ENCODE measurements at regions not wholly inside any gene's neighbourhood (a gene's known extent, or its start where the extent isn't known, plus 50 kb on each side); places are given as distances from the start of the nearest gene placed in this dataset.

DNA sequence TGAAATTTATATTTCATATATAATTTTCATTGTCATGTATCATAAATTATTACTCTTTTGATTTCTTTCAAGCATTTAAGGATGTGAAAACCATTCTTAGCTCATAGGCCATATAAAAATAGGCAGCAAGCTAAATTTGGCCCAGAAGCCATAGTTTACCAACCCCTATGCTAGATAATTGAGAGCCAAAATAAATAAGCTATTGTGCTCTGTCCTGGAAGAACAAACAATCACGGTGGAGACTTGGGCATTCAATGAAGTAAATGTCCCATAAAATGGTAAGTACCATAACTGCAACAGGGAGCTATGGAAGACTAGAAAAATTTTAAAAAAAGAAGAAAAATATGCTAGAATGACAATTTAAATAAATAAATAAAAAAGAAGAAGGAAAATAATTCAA lies 60.9 kb upstream of the PACRGL start:
- no peak for ATAC-seq (ENCODE audit: low FRiP score in 2 of 2)
- no peak overlapping the region for H3K27ac ChIP-seq
- TF ChIP-seq, protein P1, sequence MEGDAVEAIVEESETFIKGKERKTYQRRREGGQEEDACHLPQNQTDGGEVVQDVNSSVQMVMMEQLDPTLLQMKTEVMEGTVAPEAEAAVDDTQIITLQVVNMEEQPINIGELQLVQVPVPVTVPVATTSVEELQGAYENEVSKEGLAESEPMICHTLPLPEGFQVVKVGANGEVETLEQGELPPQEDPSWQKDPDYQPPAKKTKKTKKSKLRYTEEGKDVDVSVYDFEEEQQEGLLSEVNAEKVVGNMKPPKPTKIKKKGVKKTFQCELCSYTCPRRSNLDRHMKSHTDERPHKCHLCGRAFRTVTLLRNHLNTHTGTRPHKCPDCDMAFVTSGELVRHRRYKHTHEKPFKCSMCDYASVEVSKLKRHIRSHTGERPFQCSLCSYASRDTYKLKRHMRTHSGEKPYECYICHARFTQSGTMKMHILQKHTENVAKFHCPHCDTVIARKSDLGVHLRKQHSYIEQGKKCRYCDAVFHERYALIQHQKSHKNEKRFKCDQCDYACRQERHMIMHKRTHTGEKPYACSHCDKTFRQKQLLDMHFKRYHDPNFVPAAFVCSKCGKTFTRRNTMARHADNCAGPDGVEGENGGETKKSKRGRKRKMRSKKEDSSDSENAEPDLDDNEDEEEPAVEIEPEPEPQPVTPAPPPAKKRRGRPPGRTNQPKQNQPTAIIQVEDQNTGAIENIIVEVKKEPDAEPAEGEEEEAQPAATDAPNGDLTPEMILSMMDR (IDR thresholded peaks at IDR 0.05), result no peak
- no peak for TF ChIP-seq POLR2AphosphoS5 (IDR thresholded peaks at IDR 0.05)
- TF ChIP-seq EP300 (IDR thresholded peaks at IDR 0.05), result no peak
- TF ChIP-seq POLR2A (IDR thresholded peaks at IDR 0.05), result no peak

DNA sequence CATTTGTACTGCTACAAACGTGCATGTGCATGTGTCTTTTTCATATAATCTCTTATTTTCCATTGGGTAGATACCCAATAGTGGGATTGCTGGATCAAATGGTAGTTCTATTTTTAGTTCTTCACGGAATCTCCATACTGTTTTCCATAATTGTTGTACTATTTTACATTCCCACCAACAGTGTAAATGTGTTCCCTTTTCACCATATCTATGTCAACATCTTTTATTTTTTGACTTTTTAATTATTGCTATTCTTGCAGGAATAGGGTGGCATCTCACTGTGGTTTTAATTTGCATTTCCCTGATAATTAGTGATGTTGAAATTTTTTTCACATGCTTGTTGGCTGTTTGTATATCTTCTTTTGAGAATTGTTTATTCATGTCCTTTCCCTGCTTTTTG lies 59.3 kb upstream of the PACRGL start:
- Histone ChIP-seq H3K4me1 (no peaks in the 10 kb centered on the region), H3K36me3 (no peaks in the 10 kb centered on the region), H3K9me3 (no peaks in the 10 kb centered on the region), H3K27me3 (no peaks in the 10 kb centered on the region), H3K4me3 (no peak overlapping the region), H3K27ac (no peak overlapping the region)
- TF ChIP-seq EP300 (IDR thresholded peaks at IDR 0.05) (no peak), POLR2A (IDR thresholded peaks at IDR 0.05) (no peak), POLR2AphosphoS5 (IDR thresholded peaks at IDR 0.05) (no peak)
- TF ChIP-seq, protein P1 (IDR thresholded peaks at IDR 0.05), result no peak
- DNase-seq, result no peak
- no peak for ATAC-seq (ENCODE audit: low FRiP score in 2 of 2)
- 67 to 76% methylated on average over 2 of the region's 2 CpGs for WGBS, 2 donors

More for the DNA sequence above, 60.9 kb upstream of the PACRGL start:
- H3K36me3 ChIP-seq, result no peaks in the 10 kb centered on the region
- no peak for DNase-seq
- WGBS, 2 donors, result 35 to 55% methylated on average over 1 of the region's 1 CpG
- H3K27me3 ChIP-seq, result no peaks in the 10 kb centered on the region
- H3K9me3 ChIP-seq, result no peaks in the 10 kb centered on the region
- no peaks in the 10 kb centered on the region for H3K4me1 ChIP-seq
- no peak overlapping the region for H3K4me3 ChIP-seq

DNA sequence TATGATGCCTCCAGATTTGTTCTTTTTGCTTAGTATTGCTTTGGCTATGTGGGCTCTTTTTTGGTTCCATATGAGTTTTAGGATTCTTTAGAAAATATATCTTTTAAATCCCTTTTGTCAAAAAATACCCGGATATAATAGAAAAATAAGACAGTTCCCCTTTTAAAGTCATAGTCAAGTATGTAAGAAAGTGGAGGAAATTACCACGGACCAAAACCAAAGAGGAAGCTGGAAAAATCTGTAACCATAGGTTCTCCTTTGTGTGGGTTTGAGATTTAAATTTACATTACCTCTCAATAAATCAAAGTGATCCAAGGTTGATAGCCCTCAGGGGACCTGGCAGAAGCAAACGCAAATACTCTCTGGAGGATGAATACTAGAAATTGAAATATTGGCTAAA lies 58.3 kb upstream of the PACRGL start:
- TF ChIP-seq EP300 (IDR thresholded peaks at IDR 0.05) (no peak), POLR2AphosphoS5 (IDR thresholded peaks at IDR 0.05) (no peak), POLR2A (IDR thresholded peaks at IDR 0.05) (no peak)
- TF ChIP-seq, protein P1 (IDR thresholded peaks at IDR 0.05), result no peak

DNA sequence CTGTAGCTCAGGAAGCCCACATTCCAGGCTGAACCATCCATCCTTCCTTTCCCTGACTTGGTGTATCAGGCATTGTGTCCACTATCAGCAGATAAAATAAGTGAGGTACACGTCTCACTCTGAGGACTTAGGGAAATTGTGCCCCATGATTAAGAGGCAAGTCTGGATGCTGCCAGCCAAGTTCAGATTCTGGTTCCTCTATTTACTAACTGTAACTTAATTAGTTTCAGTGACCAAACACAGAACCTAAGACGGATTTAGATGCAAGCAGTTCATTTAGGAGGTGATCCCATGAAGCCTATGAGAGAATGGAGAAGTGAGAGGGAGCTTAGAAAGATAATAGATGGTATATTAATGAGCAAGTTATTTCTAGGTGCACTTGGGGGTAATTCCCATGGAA lies 56.6 kb upstream of the PACRGL start:
- no peaks in the 10 kb centered on the region for H3K4me1 ChIP-seq
- H3K36me3 ChIP-seq, result no peaks in the 10 kb centered on the region
- H3K27ac ChIP-seq, result no peak overlapping the region
- H3K9me3 ChIP-seq, result no peaks in the 10 kb centered on the region
- WGBS, 2 donors, result 61 to 76% methylated on average over 2 of the region's 2 CpGs
- H3K27me3 ChIP-seq, result no peaks in the 10 kb centered on the region
- DNase-seq (no peak), ATAC-seq (ENCODE audit: low FRiP score in 2 of 2) (no peak)
- TF ChIP-seq, protein P1 (IDR thresholded peaks at IDR 0.05), result no peak
- no peak for TF ChIP-seq EP300 (IDR thresholded peaks at IDR 0.05)
- no peak for TF ChIP-seq POLR2AphosphoS5 (IDR thresholded peaks at IDR 0.05)
- no peak for TF ChIP-seq POLR2A (IDR thresholded peaks at IDR 0.05)
- H3K4me3 ChIP-seq, result no peak overlapping the region

More for the DNA sequence above, 58.3 kb upstream of the PACRGL start:
- Histone ChIP-seq H3K9me3 (no peaks in the 10 kb centered on the region), H3K36me3 (no peaks in the 10 kb centered on the region), H3K4me3 (no peak overlapping the region), H3K27ac (no peak overlapping the region), H3K27me3 (no peaks in the 10 kb centered on the region), H3K4me1 (no peaks in the 10 kb centered on the region)
- WGBS, 2 donors, result 52 to 56% methylated on average over 3 of the region's 3 CpGs
- DNase-seq, result no peak
- ATAC-seq (ENCODE audit: low FRiP score in 2 of 2), result no peak

DNA sequence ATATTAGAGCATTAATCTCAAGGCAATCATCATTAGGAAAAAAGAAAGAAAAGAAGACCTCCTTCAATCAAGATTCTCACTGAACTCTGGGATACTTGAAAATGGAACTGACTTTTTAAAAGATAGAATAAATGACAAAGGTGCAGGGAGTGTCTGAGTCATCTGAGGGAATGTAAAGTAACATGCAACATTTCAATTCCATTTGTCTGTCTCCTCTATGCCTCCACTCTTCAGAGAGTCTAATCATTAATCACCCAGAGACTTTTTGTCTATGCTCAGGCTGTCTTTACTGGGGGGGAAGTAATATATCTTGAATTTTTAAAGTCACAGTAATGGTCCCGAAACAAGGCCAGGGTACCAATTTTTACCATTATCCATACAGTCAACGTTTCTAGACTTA lies 55.0 kb upstream of the PACRGL start:
- H3K4me3 ChIP-seq, result no peak overlapping the region

More for the DNA sequence above, 55.0 kb upstream of the PACRGL start:
- Histone ChIP-seq H3K36me3 (no peaks in the 10 kb centered on the region), H3K4me1 (no peaks in the 10 kb centered on the region), H3K9me3 (no peaks in the 10 kb centered on the region), H3K27me3 (no peaks in the 10 kb centered on the region), H3K27ac (no peak overlapping the region)
- ATAC-seq (ENCODE audit: low FRiP score in 2 of 2) (no peak), DNase-seq (no peak)
- WGBS, 2 donors, result 65 to 75% methylated on average over 2 of the region's 2 CpGs
- no peak for TF ChIP-seq EP300 (IDR thresholded peaks at IDR 0.05)
- TF ChIP-seq POLR2AphosphoS5 (IDR thresholded peaks at IDR 0.05), result no peak
- TF ChIP-seq POLR2A (IDR thresholded peaks at IDR 0.05), result no peak
- TF ChIP-seq, protein P1 (IDR thresholded peaks at IDR 0.05), result no peak
